GM23338 (cell line): ENCODE measurements at regions not wholly inside any gene's neighbourhood (a gene's known extent, or its start where the extent isn't known, plus 50 kb on each side); places are given as distances from the start of the nearest gene placed in this dataset.

Source experiments
- ATAC-seq: fragments of 200-7000 bp; cut with Tn5 transposase; 3 replicates; pipeline ENCODE4 v1.9.1; 2020
- DNase-seq: peaks from one replicate; pipeline ENCODE4 v3.0.0-alpha.2; 2015; ENCODE audit warnings: low spot score
- H2AFZ ChIP-seq: fragments of 200-600 bp; sonication (generic); 2 replicates; pipeline ENCODE4 v1.8.0; 2016; ENCODE audit warnings: antibody characterized with exemption, mild to moderate bottlenecking, moderate library complexity
- H3F3A ChIP-seq: fragments of 200-600 bp; sonication (generic); replicated peaks from 2 replicates; pipeline ENCODE4 v1.8.0; 2017; ENCODE audit warnings: antibody characterized with exemption, mixed run types, low read depth
- H3K27ac ChIP-seq: fragments of 200-600 bp; sonication (generic); 2 replicates; pipeline ENCODE4 v1.6.1; 2016; ENCODE audit warnings: low read depth
- H3K27me3 ChIP-seq: fragments of 200-600 bp; sonication (generic); 2 replicates; pipeline ENCODE4 v1.8.0; 2016; ENCODE audit warnings: mild to moderate bottlenecking, mixed run types, moderate library complexity; ENCODE audit not compliant: insufficient read depth
- H3K36me3 ChIP-seq: fragments of 200-600 bp; sonication (generic); 2 replicates; pipeline ENCODE4 v1.8.0; 2016; ENCODE audit warnings: mild to moderate bottlenecking; ENCODE audit not compliant: insufficient read depth
- H3K4me1 ChIP-seq: fragments of 200-600 bp; sonication (generic); 2 replicates; pipeline ENCODE4 v1.8.0; 2016; ENCODE audit warnings: mild to moderate bottlenecking, moderate library complexity; ENCODE audit not compliant: insufficient read depth
- H3K4me2 ChIP-seq: fragments of 200-600 bp; sonication (generic); 2 replicates; pipeline ENCODE4 v1.7.1; 2017; ENCODE audit warnings: mixed run types
- H3K4me3 ChIP-seq: fragments of 200-600 bp; sonication (generic); 2 replicates; pipeline ENCODE4 v1.6.1; 2016; ENCODE audit warnings: mixed run types
- H3K79me2 ChIP-seq: fragments of 200-600 bp; sonication (generic); replicated peaks from 2 replicates; pipeline ENCODE4 v1.8.0; 2017; ENCODE audit warnings: mild to moderate bottlenecking; ENCODE audit not compliant: insufficient read depth
- H3K9me2 ChIP-seq: fragments of 200-600 bp; sonication (generic); 2 replicates; pipeline ENCODE4 v1.8.0; 2017; ENCODE audit not compliant: insufficient read depth
- H4K20me1 ChIP-seq: fragments of 200-600 bp; sonication (generic); replicated peaks from 2 replicates; pipeline ENCODE4 v1.8.0; 2017; ENCODE audit warnings: mild to moderate bottlenecking; ENCODE audit not compliant: insufficient read depth
- H3K27ac Mint-ChIP-seq: 2 replicates; pipeline ENCODE4 v1.8.0; 2020; ENCODE audit warnings: inconsistent platforms, mild to moderate bottlenecking, moderate library complexity, mixed read lengths
- H3K27me3 Mint-ChIP-seq: 3 replicates; pipeline ENCODE4 v1.8.0; 2022; ENCODE audit warnings: low read depth, mild to moderate bottlenecking, moderate library complexity, mixed read lengths, inconsistent platforms; ENCODE audit not compliant: insufficient read depth, poor library complexity
- H3K36me3 Mint-ChIP-seq: 3 replicates; pipeline ENCODE4 v1.8.0; 2021; ENCODE audit warnings: low read depth, mild to moderate bottlenecking, inconsistent platforms, moderate library complexity, mixed read lengths
- H3K4me1 Mint-ChIP-seq: 3 replicates; pipeline ENCODE4 v1.8.0; 2020; ENCODE audit warnings: mild to moderate bottlenecking, inconsistent platforms, mixed read lengths
- H3K4me3 Mint-ChIP-seq: 3 replicates; pipeline ENCODE4 v1.8.0; 2021; ENCODE audit warnings: moderate library complexity, mild to moderate bottlenecking, inconsistent platforms, mixed read lengths
- H3K9me3 Mint-ChIP-seq: 3 replicates; pipeline ENCODE4 v1.8.0; 2020; ENCODE audit warnings: moderate library complexity, mild to moderate bottlenecking, inconsistent platforms, mixed read lengths
- CREB1 ChIP-seq: fragments of 250-450 bp; sonication (Bioruptor Pico); IDR thresholded peaks from 2 replicates; pipeline ENCODE4 v1.5.0; 2020; ENCODE audit warnings: low read depth, mild to moderate bottlenecking, moderate library complexity
- EZH2 ChIP-seq: fragments of 200-600 bp; sonication (generic); IDR thresholded peaks from one replicate; pipeline ENCODE4 v1.8.0; 2017; ENCODE audit warnings: antibody characterized with exemption, mild to moderate bottlenecking, low read depth; ENCODE audit not compliant: unreplicated experiment
- EZH2phosphoT487 ChIP-seq: fragments of 200-600 bp; sonication (generic); IDR thresholded peaks from one replicate; pipeline ENCODE4 v1.8.1; 2018; ENCODE audit warnings: antibody characterized with exemption; ENCODE audit not compliant: unreplicated experiment
- JUNB ChIP-seq: IDR thresholded peaks from one replicate; pipeline ENCODE4 v1.6.1; 2016; ENCODE audit warnings: antibody characterized with exemption; ENCODE audit not compliant: unreplicated experiment
- NANOG ChIP-seq: IDR thresholded peaks from 2 replicates; pipeline ENCODE4 v1.6.1; 2016; ENCODE audit warnings: antibody characterized with exemption, borderline replicate concordance
- POLR2AphosphoS5 ChIP-seq: IDR thresholded peaks from 2 replicates; pipeline ENCODE4 v1.6.1; 2016; ENCODE audit warnings: antibody characterized with exemption, low read depth
- STAT1 ChIP-seq: IDR thresholded peaks from one replicate; pipeline ENCODE4 v1.6.1; 2016; ENCODE audit warnings: antibody characterized with exemption; ENCODE audit not compliant: unreplicated experiment
- ZNF114 ChIP-seq: fragments of 250-450 bp; sonication (Bioruptor Pico); IDR thresholded peaks from 2 replicates; pipeline ENCODE4 v1.5.0; 2020; ENCODE audit warnings: mild to moderate bottlenecking, moderate library complexity
- ZNF331 ChIP-seq: fragments of 250-450 bp; sonication (Bioruptor Pico); IDR thresholded peaks from 2 replicates; pipeline ENCODE4 v1.5.0; 2020; ENCODE audit warnings: low read depth, mild to moderate bottlenecking, moderate library complexity
- TF ChIP-seq, protein P1 (sequence below): fragments of 250-450 bp; sonication (Bioruptor Pico); IDR thresholded peaks from 2 replicates; pipeline ENCODE4 v1.5.0; 2020; ENCODE audit warnings: mild to moderate bottlenecking, moderate library complexity
- TF ChIP-seq, protein P2 (sequence below): IDR thresholded peaks from one replicate; pipeline ENCODE4 v1.6.1; 2018; ENCODE audit warnings: antibody characterized with exemption; ENCODE audit not compliant: unreplicated experiment
- TF ChIP-seq, protein P3 (sequence below): IDR thresholded peaks from 2 replicates; pipeline ENCODE4 v1.6.1; 2016; ENCODE audit warnings: antibody characterized with exemption
- TF ChIP-seq, protein P4 (sequence below), 2 experiments: fragments of 200-600 bp in 1 of 2; sonication (generic) in 1 of 2; conservative IDR thresholded peaks; 2 replicates each; pipeline versions ENCODE4 v1.5.1 to v1.6.1; 2016 to 2017; ENCODE audit warnings: antibody characterized with exemption in 2 of 2, low read depth in 2 of 2, mild to moderate bottlenecking in 2 of 2, moderate library complexity in 1 of 2

DNA sequence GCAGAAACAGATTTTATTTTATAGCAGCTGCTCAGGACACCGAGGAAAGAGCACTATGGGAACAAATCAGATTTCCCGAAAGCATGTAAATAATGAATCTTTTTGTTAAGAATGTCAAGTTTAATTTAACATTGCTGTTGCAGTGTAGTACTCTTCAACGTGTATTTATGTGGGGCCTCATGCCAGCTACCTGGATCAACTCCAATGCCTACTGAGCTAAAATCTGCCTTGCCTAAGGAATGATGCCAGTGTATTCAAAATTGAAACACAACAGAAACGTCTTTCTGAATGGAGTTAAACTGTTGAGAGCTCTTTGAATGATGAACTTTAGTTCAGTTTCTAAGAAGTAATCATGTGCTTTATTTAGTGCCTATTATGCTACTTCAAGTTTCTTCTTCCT is 1379.8 kb upstream of the ATXN8OS start:
- Histone ChIP-seq H4K20me1 (no peaks in the 10 kb centered on the region), H3K27me3 (no peaks in the 10 kb centered on the region), H2AFZ (no peak overlapping the region), H3K27ac (no peak overlapping the region), H3K4me1 (peaks cover 3% of the 10 kb centered on the region; the same call in 1 of the 2 replicates), H3K9me2 (no peaks in the 10 kb centered on the region), H3K79me2 (no peaks in the 10 kb centered on the region), H3K4me3 (no peak overlapping the region), H3F3A (no peaks in the 10 kb centered on the region), H3K36me3 (no peaks in the 10 kb centered on the region), H3K4me2 (no peak overlapping the region)
- Mint-ChIP-seq H3K27me3 (no peaks in the 10 kb centered on the region), H3K36me3 (no peaks in the 10 kb centered on the region; the same call in 2 of the 3 replicates), H3K9me3 (no peaks in the 10 kb centered on the region), H3K4me1 (peaks cover 2% of the 10 kb centered on the region; the same call in 2 of the 3 replicates), H3K27ac (no peak overlapping the region), H3K4me3 (no peak overlapping the region)
- DNase-seq (no peak), ATAC-seq (no peak)
- TF ChIP-seq, protein P1, sequence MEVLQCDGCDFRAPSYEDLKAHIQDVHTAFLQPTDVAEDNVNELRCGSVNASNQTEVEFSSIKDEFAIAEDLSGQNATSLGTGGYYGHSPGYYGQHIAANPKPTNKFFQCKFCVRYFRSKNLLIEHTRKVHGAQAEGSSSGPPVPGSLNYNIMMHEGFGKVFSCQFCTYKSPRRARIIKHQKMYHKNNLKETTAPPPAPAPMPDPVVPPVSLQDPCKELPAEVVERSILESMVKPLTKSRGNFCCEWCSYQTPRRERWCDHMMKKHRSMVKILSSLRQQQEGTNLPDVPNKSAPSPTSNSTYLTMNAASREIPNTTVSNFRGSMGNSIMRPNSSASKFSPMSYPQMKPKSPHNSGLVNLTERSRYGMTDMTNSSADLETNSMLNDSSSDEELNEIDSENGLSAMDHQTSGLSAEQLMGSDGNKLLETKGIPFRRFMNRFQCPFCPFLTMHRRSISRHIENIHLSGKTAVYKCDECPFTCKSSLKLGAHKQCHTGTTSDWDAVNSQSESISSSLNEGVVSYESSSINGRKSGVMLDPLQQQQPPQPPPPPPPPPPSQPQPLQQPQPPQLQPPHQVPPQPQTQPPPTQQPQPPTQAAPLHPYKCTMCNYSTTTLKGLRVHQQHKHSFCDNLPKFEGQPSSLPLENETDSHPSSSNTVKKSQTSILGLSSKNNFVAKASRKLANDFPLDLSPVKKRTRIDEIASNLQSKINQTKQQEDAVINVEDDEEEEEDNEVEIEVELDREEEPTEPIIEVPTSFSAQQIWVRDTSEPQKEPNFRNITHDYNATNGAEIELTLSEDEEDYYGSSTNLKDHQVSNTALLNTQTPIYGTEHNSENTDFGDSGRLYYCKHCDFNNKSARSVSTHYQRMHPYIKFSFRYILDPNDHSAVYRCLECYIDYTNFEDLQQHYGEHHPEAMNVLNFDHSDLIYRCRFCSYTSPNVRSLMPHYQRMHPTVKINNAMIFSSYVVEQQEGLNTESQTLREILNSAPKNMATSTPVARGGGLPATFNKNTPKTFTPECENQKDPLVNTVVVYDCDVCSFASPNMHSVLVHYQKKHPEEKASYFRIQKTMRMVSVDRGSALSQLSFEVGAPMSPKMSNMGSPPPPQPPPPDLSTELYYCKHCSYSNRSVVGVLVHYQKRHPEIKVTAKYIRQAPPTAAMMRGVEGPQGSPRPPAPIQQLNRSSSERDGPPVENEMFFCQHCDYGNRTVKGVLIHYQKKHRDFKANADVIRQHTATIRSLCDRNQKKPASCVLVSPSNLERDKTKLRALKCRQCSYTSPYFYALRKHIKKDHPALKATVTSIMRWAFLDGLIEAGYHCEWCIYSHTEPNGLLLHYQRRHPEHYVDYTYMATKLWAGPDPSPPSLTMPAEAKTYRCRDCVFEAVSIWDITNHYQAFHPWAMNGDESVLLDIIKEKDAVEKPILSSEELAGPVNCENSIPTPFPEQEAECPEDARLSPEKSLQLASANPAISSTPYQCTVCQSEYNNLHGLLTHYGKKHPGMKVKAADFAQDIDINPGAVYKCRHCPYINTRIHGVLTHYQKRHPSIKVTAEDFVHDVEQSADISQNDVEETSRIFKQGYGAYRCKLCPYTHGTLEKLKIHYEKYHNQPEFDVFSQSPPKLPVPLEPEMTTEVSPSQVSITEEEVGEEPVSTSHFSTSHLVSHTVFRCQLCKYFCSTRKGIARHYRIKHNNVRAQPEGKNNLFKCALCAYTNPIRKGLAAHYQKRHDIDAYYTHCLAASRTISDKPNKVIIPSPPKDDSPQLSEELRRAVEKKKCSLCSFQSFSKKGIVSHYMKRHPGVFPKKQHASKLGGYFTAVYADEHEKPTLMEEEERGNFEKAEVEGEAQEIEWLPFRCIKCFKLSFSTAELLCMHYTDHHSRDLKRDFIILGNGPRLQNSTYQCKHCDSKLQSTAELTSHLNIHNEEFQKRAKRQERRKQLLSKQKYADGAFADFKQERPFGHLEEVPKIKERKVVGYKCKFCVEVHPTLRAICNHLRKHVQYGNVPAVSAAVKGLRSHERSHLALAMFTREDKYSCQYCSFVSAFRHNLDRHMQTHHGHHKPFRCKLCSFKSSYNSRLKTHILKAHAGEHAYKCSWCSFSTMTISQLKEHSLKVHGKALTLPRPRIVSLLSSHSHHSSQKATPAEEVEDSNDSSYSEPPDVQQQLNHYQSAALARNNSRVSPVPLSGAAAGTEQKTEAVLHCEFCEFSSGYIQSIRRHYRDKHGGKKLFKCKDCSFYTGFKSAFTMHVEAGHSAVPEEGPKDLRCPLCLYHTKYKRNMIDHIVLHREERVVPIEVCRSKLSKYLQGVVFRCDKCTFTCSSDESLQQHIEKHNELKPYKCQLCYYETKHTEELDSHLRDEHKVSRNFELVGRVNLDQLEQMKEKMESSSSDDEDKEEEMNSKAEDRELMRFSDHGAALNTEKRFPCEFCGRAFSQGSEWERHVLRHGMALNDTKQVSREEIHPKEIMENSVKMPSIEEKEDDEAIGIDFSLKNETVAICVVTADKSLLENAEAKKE, result no peak
- TF ChIP-seq ZNF331 (CRISPR knock-in tag) (no peak), CREB1 (CRISPR knock-in tag) (no peak), POLR2AphosphoS5 (no peak), EZH2 (no peak), ZNF114 (CRISPR knock-in tag) (no peak), STAT1 (no peak), EZH2phosphoT487 (no peak), NANOG (no peak), JUNB (no peak)
- TF ChIP-seq, protein P2, sequence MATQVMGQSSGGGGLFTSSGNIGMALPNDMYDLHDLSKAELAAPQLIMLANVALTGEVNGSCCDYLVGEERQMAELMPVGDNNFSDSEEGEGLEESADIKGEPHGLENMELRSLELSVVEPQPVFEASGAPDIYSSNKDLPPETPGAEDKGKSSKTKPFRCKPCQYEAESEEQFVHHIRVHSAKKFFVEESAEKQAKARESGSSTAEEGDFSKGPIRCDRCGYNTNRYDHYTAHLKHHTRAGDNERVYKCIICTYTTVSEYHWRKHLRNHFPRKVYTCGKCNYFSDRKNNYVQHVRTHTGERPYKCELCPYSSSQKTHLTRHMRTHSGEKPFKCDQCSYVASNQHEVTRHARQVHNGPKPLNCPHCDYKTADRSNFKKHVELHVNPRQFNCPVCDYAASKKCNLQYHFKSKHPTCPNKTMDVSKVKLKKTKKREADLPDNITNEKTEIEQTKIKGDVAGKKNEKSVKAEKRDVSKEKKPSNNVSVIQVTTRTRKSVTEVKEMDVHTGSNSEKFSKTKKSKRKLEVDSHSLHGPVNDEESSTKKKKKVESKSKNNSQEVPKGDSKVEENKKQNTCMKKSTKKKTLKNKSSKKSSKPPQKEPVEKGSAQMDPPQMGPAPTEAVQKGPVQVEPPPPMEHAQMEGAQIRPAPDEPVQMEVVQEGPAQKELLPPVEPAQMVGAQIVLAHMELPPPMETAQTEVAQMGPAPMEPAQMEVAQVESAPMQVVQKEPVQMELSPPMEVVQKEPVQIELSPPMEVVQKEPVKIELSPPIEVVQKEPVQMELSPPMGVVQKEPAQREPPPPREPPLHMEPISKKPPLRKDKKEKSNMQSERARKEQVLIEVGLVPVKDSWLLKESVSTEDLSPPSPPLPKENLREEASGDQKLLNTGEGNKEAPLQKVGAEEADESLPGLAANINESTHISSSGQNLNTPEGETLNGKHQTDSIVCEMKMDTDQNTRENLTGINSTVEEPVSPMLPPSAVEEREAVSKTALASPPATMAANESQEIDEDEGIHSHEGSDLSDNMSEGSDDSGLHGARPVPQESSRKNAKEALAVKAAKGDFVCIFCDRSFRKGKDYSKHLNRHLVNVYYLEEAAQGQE, result no peak
- TF ChIP-seq, protein P3, sequence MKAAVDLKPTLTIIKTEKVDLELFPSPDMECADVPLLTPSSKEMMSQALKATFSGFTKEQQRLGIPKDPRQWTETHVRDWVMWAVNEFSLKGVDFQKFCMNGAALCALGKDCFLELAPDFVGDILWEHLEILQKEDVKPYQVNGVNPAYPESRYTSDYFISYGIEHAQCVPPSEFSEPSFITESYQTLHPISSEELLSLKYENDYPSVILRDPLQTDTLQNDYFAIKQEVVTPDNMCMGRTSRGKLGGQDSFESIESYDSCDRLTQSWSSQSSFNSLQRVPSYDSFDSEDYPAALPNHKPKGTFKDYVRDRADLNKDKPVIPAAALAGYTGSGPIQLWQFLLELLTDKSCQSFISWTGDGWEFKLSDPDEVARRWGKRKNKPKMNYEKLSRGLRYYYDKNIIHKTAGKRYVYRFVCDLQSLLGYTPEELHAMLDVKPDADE, result no peak
- TF ChIP-seq, protein P4, sequence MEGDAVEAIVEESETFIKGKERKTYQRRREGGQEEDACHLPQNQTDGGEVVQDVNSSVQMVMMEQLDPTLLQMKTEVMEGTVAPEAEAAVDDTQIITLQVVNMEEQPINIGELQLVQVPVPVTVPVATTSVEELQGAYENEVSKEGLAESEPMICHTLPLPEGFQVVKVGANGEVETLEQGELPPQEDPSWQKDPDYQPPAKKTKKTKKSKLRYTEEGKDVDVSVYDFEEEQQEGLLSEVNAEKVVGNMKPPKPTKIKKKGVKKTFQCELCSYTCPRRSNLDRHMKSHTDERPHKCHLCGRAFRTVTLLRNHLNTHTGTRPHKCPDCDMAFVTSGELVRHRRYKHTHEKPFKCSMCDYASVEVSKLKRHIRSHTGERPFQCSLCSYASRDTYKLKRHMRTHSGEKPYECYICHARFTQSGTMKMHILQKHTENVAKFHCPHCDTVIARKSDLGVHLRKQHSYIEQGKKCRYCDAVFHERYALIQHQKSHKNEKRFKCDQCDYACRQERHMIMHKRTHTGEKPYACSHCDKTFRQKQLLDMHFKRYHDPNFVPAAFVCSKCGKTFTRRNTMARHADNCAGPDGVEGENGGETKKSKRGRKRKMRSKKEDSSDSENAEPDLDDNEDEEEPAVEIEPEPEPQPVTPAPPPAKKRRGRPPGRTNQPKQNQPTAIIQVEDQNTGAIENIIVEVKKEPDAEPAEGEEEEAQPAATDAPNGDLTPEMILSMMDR (conservative IDR thresholded peaks at IDR 0.05; ENCODE audit: low read depth in 2 of 2), result no peak
